HG03432 (cell line): ENCODE measurements at regions not wholly inside any gene's neighbourhood (a gene's known extent, or its start where the extent isn't known, plus 50 kb on each side); places are given as distances from the start of the nearest gene placed in this dataset.
"Not testable (repeated sequence)": the region's sequence is repeated elsewhere in the genome, so short reads cannot be mapped to it uniquely, and the experiment has no call there.

ENCODE experiments used
- ATAC-seq: cut with Tn5 transposase; IDR thresholded peaks from one replicate; pipeline ENCODE4 v1.9.1; 2021; ENCODE audit warnings: mild to moderate bottlenecking, moderate library complexity; ENCODE audit not compliant: unreplicated experiment

- no peak for ATAC-seq
These were observed 314.3 kb upstream of the NT5E start for GRCh38 chr6:85135376-85136094.

GRCh38 chr6:85134172-85134571, 315.7 kb upstream of the NT5E start:
- ATAC-seq, result no peak

GRCh38 chr6:85132091-85132490, 317.8 kb upstream of the NT5E start:
- no peak for ATAC-seq

DNA sequence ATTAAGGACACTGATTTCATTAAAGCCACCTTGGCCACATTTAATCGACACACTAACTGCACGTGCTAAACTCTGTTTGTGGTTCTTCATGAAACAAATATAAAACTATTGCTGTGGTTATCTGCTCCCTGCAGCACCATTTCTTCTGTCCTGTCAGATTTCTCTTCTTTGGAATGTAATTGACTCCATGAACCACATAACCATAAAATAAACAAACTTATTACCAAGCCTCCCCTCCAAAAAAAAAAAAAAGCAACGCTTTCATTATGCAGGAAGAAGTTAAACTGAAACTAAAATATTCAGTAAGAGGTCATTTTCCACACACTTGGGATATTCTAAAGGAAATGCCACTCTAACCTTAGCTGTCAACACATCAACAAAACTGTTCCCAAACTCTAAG, 319.1 kb upstream of the NT5E start:
- no peak for ATAC-seq

GRCh38 chr6:85129881-85130280, 320.0 kb upstream of the NT5E start:
- ATAC-seq, result no peak

- ATAC-seq, result no peak
These were observed 321.1 kb upstream of the NT5E start for GRCh38 chr6:85128781-85129180.

GRCh38 chr6:85128256-85128655, 321.6 kb upstream of the NT5E start:
- ATAC-seq, result not testable (repeated sequence)

DNA sequence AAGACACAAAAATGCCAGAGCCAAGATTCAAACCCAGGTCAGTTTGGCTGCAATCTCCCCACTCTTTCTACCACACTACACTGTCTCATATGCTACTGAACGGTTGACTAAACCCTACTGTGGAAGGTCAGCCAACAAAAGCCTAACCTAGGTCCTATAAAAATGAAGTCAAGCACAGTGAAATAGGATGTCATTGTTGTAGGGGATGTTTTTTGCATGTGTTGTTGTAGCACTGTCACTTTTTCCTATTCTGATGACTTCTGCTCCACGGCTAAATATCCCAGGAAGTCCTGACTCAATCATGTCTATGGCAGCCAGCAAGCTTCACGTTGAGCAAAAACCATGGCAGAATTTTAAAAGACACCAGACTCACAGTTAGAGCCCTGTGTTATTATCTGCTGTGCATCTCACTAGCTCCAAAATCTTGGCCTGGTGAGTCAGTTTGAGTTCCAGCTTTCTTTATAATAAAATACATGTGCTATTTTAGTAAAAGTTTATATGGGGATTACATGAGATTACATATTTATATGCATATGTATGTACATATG, 322.1 kb upstream of the NT5E start:
- ATAC-seq, result no peak

GRCh38 chr6:85127168-85127498, 322.8 kb upstream of the NT5E start:
- peak; percentile 17 for ATAC-seq

GRCh38 chr6:85126485-85127167, 323.3 kb upstream of the NT5E start:
- ATAC-seq, result peak; percentile 95

- no peak for ATAC-seq
These were observed 324.4 kb upstream of the NT5E start for GRCh38 chr6:85125526-85125925.

- no peak for ATAC-seq
These were observed 325.2 kb upstream of the NT5E start for GRCh38 chr6:85124472-85125354.

DNA sequence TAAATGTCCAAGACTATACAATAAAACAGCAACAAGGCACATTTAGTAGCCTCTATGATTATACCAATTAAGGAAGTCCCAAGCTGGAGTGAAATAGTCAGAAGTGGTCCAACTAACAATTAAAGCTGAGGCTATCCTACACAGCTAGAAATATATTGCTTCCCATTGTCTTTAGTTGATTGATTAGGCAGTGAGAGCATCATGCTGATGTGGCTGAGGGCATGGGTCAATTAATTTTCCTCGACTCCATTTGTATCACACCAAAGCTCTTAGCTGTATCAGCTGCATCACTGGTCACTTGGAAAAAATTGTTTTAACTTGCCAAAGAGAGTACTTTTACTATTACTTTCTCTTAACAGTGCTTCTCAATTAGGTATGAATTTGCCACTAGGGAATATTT, 328.7 kb upstream of the NT5E start:
- ATAC-seq, result no peak

- no peak for ATAC-seq
These were observed 331.1 kb upstream of the NT5E start for GRCh38 chr6:85118652-85119235.

- ATAC-seq, result no peak
These were observed 331.6 kb upstream of the NT5E start for GRCh38 chr6:85118233-85118632.

DNA sequence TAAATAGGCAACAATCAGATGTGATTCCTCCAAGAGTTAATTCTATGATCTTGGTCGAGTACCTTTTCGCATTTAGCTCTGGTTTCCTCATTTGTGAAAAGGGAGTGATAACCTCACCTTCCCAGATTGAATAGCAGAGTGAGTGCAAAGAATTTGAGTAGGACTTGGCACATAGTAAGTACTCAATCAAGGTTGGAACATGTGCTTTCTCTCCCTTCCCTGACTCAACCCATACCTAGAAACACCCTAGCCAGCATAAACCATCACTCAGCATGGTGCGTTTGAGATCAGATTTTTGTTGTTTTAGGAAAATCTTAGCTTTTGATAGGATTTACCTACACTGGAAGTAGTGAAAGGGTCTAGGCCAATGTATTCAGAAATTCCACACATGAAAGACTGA, 333.4 kb upstream of the NT5E start:
- no peak for ATAC-seq

- no peak for ATAC-seq
These were observed 334.0 kb upstream of the NT5E start for GRCh38 chr6:85115876-85116275.

DNA sequence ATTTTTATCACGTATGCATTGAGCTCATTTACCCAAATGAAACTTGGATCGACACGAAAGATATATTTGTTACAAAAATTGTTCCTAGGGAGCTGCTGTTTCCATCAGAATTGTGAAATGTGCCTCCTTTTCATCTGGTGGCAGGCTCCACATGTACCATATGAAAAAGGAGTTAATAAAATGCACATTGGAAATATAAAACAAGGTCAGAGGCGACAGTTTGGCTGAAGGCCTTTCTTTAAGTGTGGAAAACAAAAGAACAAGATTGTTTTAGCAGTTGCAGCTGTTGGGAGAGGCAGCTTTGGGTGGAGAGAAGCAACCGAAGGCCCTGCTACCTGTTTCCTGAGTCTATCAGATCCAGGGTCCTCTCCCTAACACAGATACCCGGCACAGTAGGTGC, 334.5 kb upstream of the NT5E start:
- no peak for ATAC-seq

DNA sequence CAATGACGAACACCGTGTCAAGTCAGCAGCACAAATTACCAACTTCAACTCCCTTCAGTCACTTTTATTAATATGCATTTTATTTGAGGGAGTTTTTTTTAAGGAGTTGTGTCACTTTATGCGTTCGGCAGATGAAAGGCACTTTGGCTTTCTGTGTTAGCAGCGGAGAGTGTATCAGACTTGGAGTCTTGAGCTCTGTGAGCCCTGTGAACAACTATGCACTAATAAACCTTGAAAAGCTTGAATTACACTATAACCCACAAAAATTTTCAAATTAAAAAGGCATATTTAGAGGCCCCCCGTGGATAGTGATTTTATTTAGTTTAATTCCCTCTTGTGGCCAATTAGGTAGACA, 335.3 kb upstream of the NT5E start:
- ATAC-seq, result no peak

GRCh38 chr6:85113934-85114580, 335.8 kb upstream of the NT5E start:
- ATAC-seq, result no peak

DNA sequence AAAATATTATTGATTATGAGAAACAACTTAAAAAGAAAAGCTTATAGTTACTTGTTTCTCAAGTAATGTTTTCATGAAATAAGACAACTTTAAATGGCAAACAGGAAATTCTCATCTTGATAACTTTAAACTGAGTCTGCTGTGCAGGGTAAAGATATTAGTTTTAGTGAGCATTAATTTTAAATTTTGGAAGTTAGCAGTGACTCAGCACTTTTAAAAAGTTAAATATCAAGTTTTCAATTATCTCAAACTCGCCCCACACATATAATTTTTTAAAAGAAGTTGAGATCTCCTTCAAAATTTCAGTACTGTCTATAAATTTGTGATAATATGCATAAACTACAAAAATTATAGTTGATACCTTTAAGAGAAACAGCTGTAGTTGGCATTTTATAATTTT, 337.3 kb upstream of the NT5E start:
- ATAC-seq, result no peak
